ENCODE measurements at regions not wholly inside any gene's neighbourhood (a gene's known extent, or its start where the extent isn't known, plus 50 kb on each side); places are given as distances from the start of the nearest gene placed in this dataset.
"Not testable (repeated sequence)": the region's sequence is repeated elsewhere in the genome, so short reads cannot be mapped to it uniquely, and the experiment has no call there.

GRCh38 chr1:200316148-200316803 is 93.6 kb downstream of the ZNF281 start:
- no peak for DNase-seq

DNA sequence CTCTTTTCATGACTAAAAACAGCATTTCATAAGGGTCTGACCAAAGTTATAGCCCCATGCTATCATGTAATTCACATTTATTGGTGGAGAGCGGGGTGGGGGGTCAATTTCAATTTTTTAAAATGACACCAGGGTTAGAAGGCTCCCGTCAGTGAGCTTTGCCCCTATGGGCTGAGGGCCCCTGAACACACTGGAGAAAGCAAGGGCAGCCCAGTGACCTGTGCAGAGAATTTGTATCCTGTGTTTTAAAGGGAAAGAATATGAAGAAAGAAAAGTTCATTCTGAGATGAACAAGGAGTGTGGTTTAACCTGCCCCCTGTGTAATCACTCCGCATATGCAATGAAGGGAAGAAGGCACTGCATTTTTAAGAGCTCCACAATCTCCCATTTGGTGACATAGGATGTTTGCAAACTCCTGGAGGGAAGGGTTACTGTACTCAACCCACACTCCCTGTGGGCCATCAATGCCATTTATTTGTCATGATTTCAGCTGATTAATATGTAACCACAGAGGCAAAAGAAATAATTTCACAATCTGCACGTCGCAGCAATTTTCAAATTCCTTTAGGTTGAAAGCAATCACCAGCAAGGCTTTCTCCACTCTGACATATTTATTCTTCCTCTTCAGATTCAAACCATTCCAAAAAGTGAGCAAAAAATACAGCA is 95.6 kb downstream of the ZNF281 start:
- DNase-seq, result no peak

DNA sequence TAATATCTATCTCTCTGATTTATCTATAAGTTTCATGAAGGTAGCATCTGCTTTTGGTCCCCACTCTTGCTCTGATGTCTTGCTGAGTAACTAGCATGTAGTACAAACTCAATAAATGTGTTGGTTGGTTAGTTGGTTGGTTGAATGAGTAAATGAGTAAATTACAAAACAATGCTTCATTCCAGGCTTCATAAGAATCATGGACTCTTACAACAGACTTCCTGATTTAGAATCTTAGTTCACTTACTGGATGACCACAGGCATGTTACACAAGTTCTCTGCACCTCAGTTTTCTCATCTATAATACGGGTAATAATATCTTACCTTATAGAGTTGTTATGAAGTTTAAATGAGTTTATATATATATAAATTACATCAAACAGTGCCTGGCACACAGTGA is 98.6 kb downstream of the ZNF281 start:
- DNase-seq, result no peak

DNA sequence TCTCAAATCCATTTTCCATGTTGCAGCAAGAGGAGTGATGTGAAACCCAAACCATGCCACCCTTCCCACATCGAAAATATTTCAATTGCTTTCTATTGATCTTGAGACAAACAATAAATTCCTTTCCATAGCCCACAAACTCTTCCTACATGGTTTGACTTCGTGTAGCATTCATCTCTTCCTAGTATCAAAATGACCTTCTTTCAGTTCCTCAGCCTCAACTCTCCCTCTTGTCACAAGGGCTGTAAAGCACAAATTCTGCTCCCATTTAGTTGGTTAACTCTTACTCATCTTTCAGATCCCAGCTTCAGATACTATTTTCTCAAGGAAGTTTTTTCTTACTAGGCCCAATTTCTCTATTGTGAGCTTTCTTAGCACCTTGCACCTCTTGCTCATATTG is 99.0 kb downstream of the ZNF281 start:
- DNase-seq, result no peak

DNA sequence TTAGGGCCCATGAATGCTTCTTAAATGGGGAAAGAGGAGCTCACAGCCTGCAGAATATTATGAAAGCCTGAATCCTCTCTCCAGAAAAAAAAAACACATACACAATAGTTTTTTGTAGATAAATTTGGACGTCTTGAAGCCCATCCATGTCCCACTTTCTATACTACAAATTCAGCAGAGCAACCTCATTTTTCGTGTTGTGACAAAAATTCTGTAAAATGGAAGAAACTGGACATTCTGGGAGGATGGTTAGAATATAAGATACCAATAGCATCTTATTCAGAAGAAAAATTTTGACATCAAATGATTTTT is 102.1 kb downstream of the ZNF281 start:
- DNase-seq, result no peak

GRCh38 chr1:200306944-200307754 is 102.7 kb downstream of the ZNF281 start:
- peak; percentile 57 for DNase-seq

DNA sequence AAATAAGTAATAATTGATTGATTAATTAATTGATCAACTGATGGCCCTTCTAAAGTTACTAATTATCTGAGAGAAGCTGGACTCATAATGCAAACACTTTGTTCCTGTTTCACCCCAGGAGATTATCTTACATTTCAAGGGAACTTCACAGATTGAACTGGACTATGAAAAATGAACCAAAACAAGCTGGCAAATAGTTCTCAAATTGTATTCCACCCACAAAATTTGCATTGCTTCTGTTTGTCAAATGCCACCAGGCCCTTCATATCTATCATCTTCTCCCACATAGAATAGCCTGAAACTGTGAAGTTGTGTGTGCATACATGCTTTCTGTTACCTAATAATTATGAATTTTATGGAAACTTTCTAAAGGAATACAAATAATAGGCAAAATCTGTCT is 104.0 kb downstream of the ZNF281 start:
- DNase-seq, result no peak

DNA sequence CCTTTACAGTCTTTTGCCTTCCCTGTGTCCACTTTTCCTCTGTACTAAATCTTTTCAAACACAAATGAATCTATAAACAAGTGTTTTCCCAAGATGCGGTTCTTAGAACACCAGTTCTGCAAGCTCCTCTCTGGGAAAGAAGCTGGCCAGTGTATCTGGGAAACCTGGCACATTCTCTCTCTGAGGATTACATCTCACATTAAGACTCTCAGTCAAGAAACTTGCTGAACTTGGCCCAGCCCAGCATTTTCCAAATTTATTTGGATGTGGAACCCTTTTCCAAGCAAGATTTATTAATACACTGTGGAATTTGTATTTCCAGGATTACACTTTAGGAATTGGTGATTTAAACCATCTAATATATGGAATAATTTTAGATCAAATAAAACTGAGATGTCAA is 105.7 kb downstream of the ZNF281 start:
- DNase-seq, result no peak

GRCh38 chr1:200302921-200303290 is 106.9 kb downstream of the ZNF281 start:
- no peak for DNase-seq

DNA sequence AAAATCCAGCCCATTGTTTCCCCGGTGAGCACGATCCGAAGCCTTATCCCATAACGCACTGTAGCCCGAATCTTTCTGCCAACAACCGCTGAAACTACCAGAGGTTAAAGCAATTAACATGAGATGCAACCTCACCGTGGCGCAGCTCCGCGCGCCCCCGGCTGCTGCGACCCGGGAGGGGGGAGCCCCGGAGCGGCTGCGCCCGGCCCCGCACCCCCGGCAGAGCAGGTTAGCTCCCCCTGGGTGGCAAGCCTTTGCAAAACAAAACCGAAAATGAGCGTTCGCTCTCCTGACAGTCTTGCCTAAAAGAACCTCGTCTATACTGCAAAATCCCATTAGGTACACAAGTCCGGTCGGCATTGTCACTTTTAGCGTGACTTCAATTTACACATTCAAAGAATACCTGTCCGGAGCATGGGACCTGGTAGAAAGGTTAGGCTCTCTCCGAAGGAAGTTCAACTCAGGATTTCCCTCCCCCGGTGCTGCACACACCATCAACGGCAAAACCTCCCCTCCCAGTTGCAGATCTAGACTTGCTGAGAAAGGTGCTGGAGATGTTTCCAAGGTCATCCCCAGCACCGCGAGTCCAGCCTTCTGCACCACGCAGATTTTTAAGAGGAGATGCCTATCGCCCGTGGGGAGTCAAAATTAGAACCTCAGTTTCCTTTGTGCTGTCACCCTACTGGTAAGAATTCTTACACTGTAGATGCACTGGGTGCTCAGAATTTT is 107.5 kb downstream of the ZNF281 start:
- DNase-seq, result peak; percentile 43

- DNase-seq, result no peak
Measured at GRCh38 chr1:200301152-200301551, 108.7 kb downstream of the ZNF281 start.

DNA sequence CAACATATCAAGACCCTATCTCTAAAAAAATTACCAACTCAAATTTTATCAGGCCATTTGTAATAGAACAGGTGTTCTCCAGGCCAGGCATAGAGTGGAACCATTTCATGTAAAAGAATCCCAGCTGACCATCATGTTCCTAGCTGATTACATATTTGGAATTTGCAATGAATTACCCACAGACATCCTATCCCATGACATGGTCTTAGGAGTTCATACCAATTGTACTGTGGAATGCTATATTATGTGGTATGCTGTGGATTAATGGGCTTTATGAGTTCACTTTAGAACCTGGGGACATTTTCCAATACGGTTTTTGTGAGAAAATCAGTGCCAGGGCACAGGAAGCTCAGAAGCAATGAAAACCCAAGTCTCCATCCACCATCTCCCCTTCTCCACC is 110.3 kb downstream of the ZNF281 start:
- no peak for DNase-seq

DNA sequence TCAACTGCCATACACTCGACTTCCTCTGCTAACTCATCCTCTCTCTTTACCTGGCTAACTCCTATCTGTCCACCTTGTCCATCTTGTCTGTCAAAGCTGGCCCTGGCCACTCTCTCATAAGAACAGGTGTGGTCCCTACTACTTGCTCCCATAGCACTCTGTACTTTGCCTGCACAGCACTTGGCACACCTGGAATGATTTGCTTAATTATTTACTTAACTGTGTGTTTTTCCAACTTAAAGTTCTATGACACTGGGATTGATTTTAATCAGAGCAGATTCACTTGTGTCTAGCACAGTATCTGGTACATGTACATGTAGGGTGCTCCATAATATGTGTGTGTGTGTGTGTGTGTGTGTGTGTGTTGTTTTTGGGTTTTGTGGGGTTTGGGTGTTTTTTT is 111.6 kb downstream of the ZNF281 start:
- DNase-seq, result no peak

DNA sequence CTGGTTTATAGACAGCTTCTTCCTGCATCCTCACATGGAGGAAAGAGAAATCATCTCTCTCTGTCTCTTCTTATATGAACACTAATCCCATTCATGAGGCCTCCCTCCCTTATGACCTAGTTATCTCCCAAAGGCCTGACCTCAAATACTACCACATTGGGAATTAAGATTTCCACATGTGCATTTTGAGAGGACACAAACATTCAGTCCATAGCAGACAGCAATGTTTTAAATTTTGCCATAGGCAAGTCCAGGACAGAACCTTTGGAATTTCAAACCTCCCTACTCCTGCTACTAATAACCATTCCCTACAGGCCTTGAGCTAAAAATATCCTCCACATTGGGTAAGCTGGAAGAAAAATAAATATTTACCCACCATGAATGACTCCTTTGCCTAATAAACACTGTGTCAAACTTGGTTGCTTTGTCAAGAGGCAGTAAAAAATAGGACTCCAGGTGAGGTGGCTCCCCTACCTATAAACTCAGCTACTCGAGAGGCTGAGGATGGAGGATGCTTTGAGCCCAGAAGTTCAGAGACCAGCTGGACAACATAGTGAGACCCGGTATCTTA is 113.7 kb downstream of the ZNF281 start:
- DNase-seq, result no peak

DNA sequence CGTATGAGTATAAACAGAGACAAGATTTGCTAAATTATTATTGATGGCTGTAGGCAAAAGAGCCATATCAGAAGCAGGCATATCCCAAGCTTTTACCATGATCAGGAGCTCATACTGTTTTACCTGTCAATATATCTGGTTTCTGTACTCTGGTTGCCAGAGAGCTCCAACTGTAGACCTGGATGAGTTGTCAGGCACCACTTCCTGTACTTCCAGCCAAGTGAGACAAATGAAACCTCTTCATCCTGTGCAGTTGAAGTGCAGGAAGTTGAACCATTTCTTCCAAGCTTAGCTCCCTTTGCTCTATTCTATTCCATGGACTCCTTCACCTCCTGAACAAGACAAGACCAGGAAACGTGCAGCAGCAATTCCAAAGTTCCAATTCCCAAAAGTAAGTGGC is 115.6 kb downstream of the ZNF281 start:
- DNase-seq, result no peak

DNA sequence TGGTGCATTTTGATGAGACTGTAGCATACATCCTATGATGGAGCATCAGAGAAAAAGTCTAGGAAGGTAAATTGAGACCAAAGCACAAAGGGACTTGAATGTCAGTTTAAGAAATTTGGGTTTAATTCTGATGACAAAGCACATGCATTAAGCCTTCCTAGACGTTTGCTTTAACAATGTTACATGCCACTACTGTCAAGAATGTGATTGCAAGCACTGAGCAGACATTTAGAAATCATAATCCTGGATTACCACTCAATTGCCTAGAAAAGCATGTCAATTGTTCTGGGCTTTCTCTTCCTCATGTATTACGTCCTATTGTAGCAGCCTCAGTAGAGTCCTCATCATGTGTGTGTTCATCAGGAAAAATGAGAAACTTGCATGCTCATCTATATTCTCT is 117.1 kb downstream of the ZNF281 start:
- no peak for DNase-seq

DNA sequence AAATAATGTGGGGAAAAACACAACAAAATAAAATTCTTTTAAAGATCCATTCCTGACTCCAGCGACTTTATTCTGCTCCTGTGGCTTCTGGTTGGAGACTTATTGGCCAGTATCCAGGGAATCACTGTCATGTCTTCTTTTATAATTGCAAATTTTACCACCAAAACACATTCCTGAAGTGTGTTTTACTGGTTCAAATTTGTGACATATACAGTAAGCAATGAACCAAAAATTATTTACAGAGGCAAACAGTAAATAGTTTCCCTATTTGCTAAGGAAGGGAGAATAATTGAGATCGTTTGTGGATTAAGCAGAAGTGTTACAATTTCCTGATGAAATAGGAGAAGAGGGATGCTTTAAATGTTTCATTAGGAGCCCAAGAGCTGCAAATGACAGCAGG is 118.7 kb downstream of the ZNF281 start:
- DNase-seq, result no peak

DNA sequence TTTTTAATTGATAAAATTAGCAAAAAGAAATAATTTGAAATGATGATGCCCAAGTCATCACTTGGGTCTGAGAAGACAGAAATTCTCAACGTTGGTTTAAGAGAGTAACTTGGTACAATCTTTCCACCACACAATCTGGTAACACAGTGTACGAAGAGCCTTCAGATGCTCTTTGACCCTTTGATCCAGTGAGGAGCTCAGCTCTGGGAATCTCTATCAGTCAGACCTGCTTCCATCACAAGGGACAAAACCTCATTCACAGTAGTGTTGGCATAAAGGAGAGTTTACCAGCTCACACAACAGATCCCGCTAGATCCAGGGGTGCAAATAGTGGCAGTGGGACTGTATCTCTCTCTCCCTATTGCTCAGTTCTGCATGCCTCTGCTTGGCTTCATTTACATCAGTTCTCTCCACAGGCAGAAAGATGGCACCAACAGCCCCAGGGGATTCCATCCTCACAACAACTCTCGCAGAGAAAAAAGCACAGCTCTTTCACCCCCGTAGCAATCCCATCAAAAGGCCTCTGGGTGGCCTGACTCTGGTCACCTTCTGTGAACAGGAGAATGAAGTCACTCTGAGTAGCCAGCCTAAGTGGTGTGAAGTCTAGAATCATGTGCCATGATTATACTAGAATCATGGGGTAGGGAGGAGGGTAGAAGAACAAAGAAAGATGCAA is 119.7 kb downstream of the ZNF281 start:
- peak; percentile 19 for DNase-seq

- DNase-seq, result no peak
Measured at GRCh38 chr1:200288226-200288625, 121.6 kb downstream of the ZNF281 start.

DNA sequence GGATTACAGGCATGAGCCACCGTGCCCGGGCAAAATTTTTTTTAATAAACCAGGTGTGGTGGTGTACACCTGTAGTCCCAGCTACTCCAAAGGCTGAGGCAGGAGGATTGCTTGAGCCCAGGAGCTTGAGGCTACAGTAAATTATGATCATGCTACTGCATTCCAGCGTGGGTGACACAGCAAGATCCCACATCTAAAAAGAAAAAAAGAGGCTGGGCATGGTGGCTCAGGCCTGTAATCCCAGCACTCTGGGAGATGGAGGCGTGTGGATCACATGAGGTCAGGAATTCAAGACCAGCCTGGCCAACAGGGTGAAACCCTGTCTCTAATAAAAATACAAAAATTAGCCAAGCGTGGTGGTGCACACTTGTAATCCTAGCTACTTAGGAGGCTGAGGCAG is 125.6 kb downstream of the ZNF281 start:
- not testable (repeated sequence) for DNase-seq

- DNase-seq, result no peak
Measured at GRCh38 chr1:200282497-200283122, 127.2 kb downstream of the ZNF281 start.

DNA sequence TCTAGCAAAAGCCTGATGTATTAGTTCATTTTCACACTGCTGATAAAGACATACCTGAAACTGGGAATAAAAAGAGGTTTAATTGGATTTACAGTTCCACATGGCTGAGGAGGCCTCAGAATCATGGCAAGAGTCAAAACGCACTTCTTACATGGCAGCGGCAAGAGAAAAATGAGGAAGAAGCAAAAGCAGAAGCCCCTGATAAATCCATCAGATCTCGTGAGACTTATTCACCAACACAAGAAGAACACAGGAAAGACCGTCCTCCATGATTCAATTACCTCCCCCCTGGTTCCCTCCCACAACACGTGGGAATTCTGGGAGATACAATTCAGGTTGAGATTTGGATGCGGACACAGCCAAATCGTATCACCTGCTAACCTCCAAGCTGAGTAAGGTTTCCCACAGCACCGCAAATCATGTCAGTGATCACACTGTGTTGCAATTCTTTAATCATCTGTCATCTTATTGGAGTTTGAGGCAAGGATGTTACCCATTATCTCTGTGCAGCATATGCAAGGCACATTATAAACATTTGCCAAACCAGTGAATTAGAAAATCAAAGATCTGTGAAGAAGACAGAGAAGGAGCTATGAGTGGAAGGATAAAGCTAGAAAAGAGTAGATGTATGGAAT is 128.5 kb downstream of the ZNF281 start:
- no peak for DNase-seq

Measured in hematopoietic multipotent progenitor cell treated with erythropoietin and hydrocortisone succinate and interleukin-3 and kit ligand, for 8 days (in vitro differentiated cells).